Heart left ventricle (tissue), 16 donors: ENCODE measurements at regions not wholly inside any gene's neighbourhood (a gene's known extent, or its start where the extent isn't known, plus 50 kb on each side); places are given as distances from the start of the nearest gene placed in this dataset.
"Not testable (repeated sequence)": the region's sequence is repeated elsewhere in the genome, so short reads cannot be mapped to it uniquely, and the experiment has no call there.

ENCODE experiments used
- ATAC-seq, 4 donors: fragments of 200-7000 bp; cut with Tn5 transposase; one replicate each; pipeline ENCODE4 v1.9.1; 2020 to 2022; ENCODE audit warnings: moderate library complexity in 4 of 4, mild to moderate bottlenecking in 3 of 4, moderate number of reproducible peaks in 1 of 4
- DNase-seq, 5 donors: peaks; one replicate each; pipeline ENCODE4 v3.0.0-alpha.2; 2020
- H3K27ac ChIP-seq, 12 donors: fragments of 200-600 bp; sonication (generic) in 4 of 12; one replicate each; pipeline versions ENCODE4 v1.5.0 to v1.8.0; 2016 to 2022; ENCODE audit warnings: mild to moderate bottlenecking in 2 of 12
- H3K27me3 ChIP-seq, 9 donors: fragments of 200-600 bp; sonication (generic) in 2 of 9; one replicate each; pipeline versions ENCODE4 v1.5.1 to v1.8.0; 2016 to 2022; ENCODE audit warnings: mild to moderate bottlenecking in 3 of 9
- H3K36me3 ChIP-seq, 9 donors: fragments of 200-600 bp; sonication (generic) in 2 of 9; one replicate each; pipeline versions ENCODE4 v1.5.0 to v1.8.0; 2018 to 2022; ENCODE audit warnings: mild to moderate bottlenecking in 2 of 9
- H3K4me1 ChIP-seq, 12 donors: fragments of 200-600 bp; sonication (generic) in 4 of 12; one replicate each; pipeline versions ENCODE4 v1.5.0 to v1.8.0; 2016 to 2022; ENCODE audit warnings: mild to moderate bottlenecking in 3 of 12
- H3K4me3 ChIP-seq, 12 donors: fragments of 200-600 bp; sonication (generic) in 4 of 12; one replicate each; pipeline versions ENCODE4 v1.5.0 to v1.8.0; 2017 to 2022; ENCODE audit warnings: mild to moderate bottlenecking in 9 of 12, moderate library complexity in 4 of 12
- H3K9me3 ChIP-seq, 12 donors: fragments of 200-600 bp; sonication (generic) in 4 of 12; one replicate each; pipeline versions ENCODE4 v1.5.0 to v1.8.0; 2016 to 2022; ENCODE audit warnings: mild to moderate bottlenecking in 1 of 12
- POLR2A ChIP-seq, 2 donors: fragments of 450-650 bp; IDR thresholded peaks; one replicate each; pipeline ENCODE4 v1.6.1; 2017; ENCODE audit warnings: antibody characterized with exemption in 2 of 2, mild to moderate bottlenecking in 2 of 2, moderate library complexity in 2 of 2
- WGBS, 4 donors: extraction: QIAGEN DNeasy Blood & Tissue Kit in 2 of 4; methylation state at CpG; one replicate each; pipeline versions ENCODE4 v1.1.5 to v1.1.7; 2013 to 2018; 5-methylcytosine and 5-hydroxymethylcytosine counted together
- intact Hi-C, 10 donors: fragments of 100-400 bp; cut with DNase I; formaldehyde crosslinking; loops; one replicate each; pipeline versions ENCODE4 v1.11.1 to v1.14.2; 2022
- TF ChIP-seq, protein P1 (sequence below), 12 donors: fragments of 200-600 bp; sonication (generic) in 4 of 12; IDR thresholded peaks; one replicate each; pipeline versions ENCODE4 v1.5.0 to v1.8.0; 2018 to 2022; ENCODE audit warnings: antibody characterized with exemption in 12 of 12, mild to moderate bottlenecking in 5 of 12
- donor health status: ischemic (EF 13 %, LVEDD 7.1; RV severe dilation, severe dysfunction).
- donor health status: healthy with polysubstance abuse.
- donor health status: DM: no; HTN: yes; CAD: no.
- donor health status: DM: no; HTN: no; CAD: no.
- donor health status: ischemic (EF 25% LVEDD 6.9; RV normal size, moderate dysfunction).
- donor health status: ischemic (EF 25% LVEDD 5.7; RV mildly dilated, moderate dysfunction).
- donor health status: healthy.
- donor health status: DM: yes; HTN: yes; CAD: no.
- donor health status: ischemic (EF 35%, LVEDD 5.7; RV mildly dilated, moderate dysfunction).
- donor health status: nonischemic (EF 11% LVEDD 7.7; RV severe dilation, severe dysfunction).
- donor health status: DM: yes; HTN: yes; CAD: no.
- donor health status: PGD.
- donor health status: ischemic (EF 29% LVEDD 5.4; RV normal size, mild dysfunction).
- donor health status: nonischemic (EF 23%, LVEDD 6.1; RV moderate dilation, normal function).

DNA sequence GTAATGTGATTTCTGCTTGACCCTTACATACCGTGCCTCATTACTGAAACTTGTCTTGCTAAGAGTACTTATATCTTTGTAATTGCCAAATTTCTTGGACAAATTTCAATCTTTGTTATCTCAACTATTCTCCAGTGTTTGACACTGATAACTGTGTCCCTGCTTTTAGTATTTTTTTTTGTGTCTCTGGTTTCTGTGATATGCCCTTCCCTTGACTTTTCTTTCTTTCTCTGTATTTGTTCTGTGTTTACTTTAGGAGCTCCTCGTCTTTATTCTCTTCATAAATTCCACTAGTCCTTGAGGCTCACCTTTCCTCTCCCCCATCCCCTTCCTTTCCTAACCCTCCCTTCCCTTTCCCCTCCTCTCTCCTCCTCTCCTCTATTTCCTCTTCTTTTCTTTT, 123.7 kb upstream of the FBXL17 start:
- intact Hi-C loops, result no loop called here
- Histone ChIP-seq H3K27me3 (no peaks in the 10 kb centered on the region), H3K9me3 (peaks cover 0 to 14% (median 0%) of the 10 kb centered on the region in 12 donors), H3K36me3 (no peaks in the 10 kb centered on the region), H3K27ac (no peak overlapping the region), H3K4me3 (no peak overlapping the region), H3K4me1 (no peaks in the 10 kb centered on the region)
- no peak for TF ChIP-seq POLR2A (IDR thresholded peaks at IDR 0.05)
- TF ChIP-seq, protein P1, sequence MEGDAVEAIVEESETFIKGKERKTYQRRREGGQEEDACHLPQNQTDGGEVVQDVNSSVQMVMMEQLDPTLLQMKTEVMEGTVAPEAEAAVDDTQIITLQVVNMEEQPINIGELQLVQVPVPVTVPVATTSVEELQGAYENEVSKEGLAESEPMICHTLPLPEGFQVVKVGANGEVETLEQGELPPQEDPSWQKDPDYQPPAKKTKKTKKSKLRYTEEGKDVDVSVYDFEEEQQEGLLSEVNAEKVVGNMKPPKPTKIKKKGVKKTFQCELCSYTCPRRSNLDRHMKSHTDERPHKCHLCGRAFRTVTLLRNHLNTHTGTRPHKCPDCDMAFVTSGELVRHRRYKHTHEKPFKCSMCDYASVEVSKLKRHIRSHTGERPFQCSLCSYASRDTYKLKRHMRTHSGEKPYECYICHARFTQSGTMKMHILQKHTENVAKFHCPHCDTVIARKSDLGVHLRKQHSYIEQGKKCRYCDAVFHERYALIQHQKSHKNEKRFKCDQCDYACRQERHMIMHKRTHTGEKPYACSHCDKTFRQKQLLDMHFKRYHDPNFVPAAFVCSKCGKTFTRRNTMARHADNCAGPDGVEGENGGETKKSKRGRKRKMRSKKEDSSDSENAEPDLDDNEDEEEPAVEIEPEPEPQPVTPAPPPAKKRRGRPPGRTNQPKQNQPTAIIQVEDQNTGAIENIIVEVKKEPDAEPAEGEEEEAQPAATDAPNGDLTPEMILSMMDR (IDR thresholded peaks at IDR 0.05), result no peak
- DNase-seq, result no peak
- WGBS, 4 donors, result 41 to 59% (median 51%) methylated on average over 2 of the region's 2 CpGs
- no peak for ATAC-seq

DNA sequence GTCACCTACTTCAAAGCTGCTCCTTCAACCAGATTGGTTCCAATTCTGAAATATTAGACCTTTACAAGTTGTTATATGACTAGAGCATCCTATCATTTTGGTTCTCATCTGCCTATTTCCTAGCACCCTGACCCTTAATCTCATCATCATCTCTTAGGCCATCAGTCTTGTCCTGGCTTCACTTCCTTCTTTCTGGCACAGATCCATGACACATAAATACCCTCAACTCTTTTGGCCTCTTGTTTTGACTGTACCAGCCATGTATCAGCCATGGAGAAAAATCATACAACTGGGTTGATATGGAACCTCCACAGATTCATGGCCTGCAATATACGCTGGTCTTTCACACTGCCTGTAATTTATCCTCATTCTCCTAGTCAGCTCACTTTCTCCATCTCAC, 123.1 kb upstream of the FBXL17 start:
- Histone ChIP-seq H3K9me3 (peaks cover 0 to 16% (median 0%) of the 10 kb centered on the region in 12 donors), H3K4me1 (no peaks in the 10 kb centered on the region), H3K36me3 (no peaks in the 10 kb centered on the region), H3K4me3 (no peak overlapping the region), H3K27me3 (no peaks in the 10 kb centered on the region), H3K27ac (no peak overlapping the region)
- 81 to 92% (median 86%) methylated on average over 1 of the region's 1 CpG for WGBS, 4 donors
- DNase-seq (no peak), ATAC-seq (no peak)
- TF ChIP-seq POLR2A (IDR thresholded peaks at IDR 0.05), result no peak
- TF ChIP-seq, protein P1 (IDR thresholded peaks at IDR 0.05), result no peak
- intact Hi-C loops, result no loop called here

DNA sequence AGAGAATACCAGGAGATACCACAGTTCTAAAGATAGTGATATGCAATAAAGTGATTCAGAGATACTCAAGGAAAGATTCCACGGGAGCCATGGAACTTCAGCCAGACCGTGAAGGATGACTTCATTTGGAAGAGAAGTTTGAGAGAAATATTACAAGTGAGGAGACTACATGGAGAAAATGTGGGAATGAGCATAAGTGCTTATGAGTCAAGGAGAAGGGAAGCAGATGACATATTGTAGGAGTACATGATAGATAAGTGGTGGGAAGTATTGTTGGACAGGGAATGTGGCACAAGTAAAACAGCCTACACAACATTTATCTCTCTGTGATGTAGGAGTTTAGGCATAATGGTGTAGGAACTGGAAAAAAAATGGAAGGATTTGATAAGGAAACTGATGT, 122.1 kb upstream of the FBXL17 start:
- peaks cover 0 to 19% (median 0%) of the 10 kb centered on the region in 12 donors for H3K9me3 ChIP-seq
- H3K27ac ChIP-seq, result no peak overlapping the region
- TF ChIP-seq, protein P1 (IDR thresholded peaks at IDR 0.05), result no peak
- no peak for TF ChIP-seq POLR2A (IDR thresholded peaks at IDR 0.05)
- 50 to 57% (median 53%) methylated on average over 2 of the region's 2 CpGs for WGBS, 4 donors
- intact Hi-C loops, result no loop called here
- H3K4me3 ChIP-seq, result no peak overlapping the region
- H3K27me3 ChIP-seq, result no peaks in the 10 kb centered on the region
- no peak for ATAC-seq
- no peak for DNase-seq
- H3K4me1 ChIP-seq, result no peaks in the 10 kb centered on the region
- H3K36me3 ChIP-seq, result no peaks in the 10 kb centered on the region

DNA sequence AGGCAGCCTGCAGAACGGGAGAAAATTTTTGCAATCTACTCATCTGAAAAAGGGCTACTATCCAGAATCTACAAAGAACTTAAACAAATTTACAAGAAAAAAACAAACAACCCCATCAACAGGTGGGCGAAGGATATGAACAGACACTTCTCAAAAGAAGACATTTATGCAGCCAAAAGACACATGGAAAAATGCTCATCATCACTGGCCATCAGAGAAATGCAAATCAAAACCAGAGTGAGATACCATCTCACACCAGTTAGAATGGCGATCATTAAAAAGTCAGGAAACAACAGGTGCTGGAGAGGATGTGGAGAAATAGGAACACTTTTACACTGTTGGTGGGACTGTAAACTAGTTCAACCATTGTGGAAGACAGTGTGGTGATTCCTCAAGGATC, 113.7 kb upstream of the FBXL17 start:
- H3K4me3 ChIP-seq, H3K27me3 ChIP-seq, H3K4me1 ChIP-seq, ATAC-seq, DNase-seq, intact Hi-C loops, H3K36me3 ChIP-seq, H3K27ac ChIP-seq: not testable (repeated sequence)
- peaks cover 0 to 18% (median 0%) of the 10 kb centered on the region in 12 donors for H3K9me3 ChIP-seq
- 85 to 95% (median 90%) methylated on average over 3 of the region's 3 CpGs for WGBS, 4 donors

DNA sequence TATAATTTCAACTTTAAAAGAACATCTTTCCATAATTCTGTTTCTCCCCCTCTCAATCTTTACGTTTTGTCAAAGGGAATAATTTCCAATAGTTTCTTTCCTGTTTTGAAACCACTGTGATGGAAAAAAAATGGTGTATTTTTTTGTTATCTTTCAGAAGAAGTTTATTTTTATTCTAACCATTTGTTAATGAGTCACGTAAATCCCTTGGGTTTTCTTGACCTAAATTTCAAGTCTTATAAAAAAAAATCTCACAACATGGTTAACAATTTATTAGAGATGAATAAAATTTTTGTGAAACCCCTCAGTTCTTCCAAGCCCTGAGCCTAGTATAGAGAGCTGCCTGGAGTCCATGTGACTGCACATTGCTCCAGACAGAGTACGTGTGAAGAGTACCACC, 106.1 kb upstream of the FBXL17 start:
- DNase-seq (no peak), ATAC-seq (peak in 1 of 4 donors; percentile 46)
- intact Hi-C loops, result no loop called here
- Histone ChIP-seq H3K27ac (no peak overlapping the region), H3K27me3 (no peaks in the 10 kb centered on the region), H3K4me3 (no peak overlapping the region), H3K4me1 (no peaks in the 10 kb centered on the region), H3K9me3 (peaks cover 0 to 12% (median 0%) of the 10 kb centered on the region in 12 donors), H3K36me3 (no peaks in the 10 kb centered on the region)
- TF ChIP-seq POLR2A (IDR thresholded peaks at IDR 0.05), result no peak
- TF ChIP-seq, protein P1 (IDR thresholded peaks at IDR 0.05), result no peak
- WGBS, 4 donors, result 52 to 63% (median 53%) methylated on average over 3 of the region's 3 CpGs
